Esophagus muscularis mucosa (tissue), 4 donors: ENCODE measurements at regions not wholly inside any gene's neighbourhood (a gene's known extent, or its start where the extent isn't known, plus 50 kb on each side); places are given as distances from the start of the nearest gene placed in this dataset.

Experiments
- CTCF ChIP-seq, 3 experiments: fragments of 200-600 bp in 2 of 3; fragments of 450-650 bp in 1 of 3; sonication (generic) in 2 of 3; IDR thresholded peaks; one replicate each; pipeline ENCODE4 v1.5.1; 2017 to 2019; ENCODE audit warnings: antibody characterized with exemption in 3 of 3, mild to moderate bottlenecking in 2 of 3, moderate library complexity in 1 of 3
- EP300 ChIP-seq: sonication (generic); formaldehyde crosslinking; IDR thresholded peaks from one replicate; pipeline ENCODE4 v1.6.1; 2017; ENCODE audit warnings: antibody characterized with exemption
- POLR2A ChIP-seq: fragments of 450-650 bp; IDR thresholded peaks from one replicate; pipeline ENCODE4 v1.6.1; 2017; ENCODE audit warnings: antibody characterized with exemption, moderate library complexity, mild to moderate bottlenecking, low read depth
- POLR2AphosphoS5 ChIP-seq, 2 donors: sonication (generic); formaldehyde crosslinking; IDR thresholded peaks; one replicate each; pipeline ENCODE4 v1.6.1; 2017; ENCODE audit warnings: antibody characterized with exemption in 2 of 2

- no peak for TF ChIP-seq CTCF (IDR thresholded peaks at IDR 0.05)
- TF ChIP-seq POLR2A: no peak
- TF ChIP-seq EP300: no peak
- no peak for TF ChIP-seq POLR2AphosphoS5 (IDR thresholded peaks at IDR 0.05)
These were observed 194.6 kb upstream of the RGS17 start for GRCh38 chr6:153325661-153326060.
